DMS 273 (cell line): ENCODE measurements at regions not wholly inside any gene's neighbourhood (a gene's known extent, or its start where the extent isn't known, plus 50 kb on each side); places are given as distances from the start of the nearest gene placed in this dataset.
"Not testable (repeated sequence)": the region's sequence is repeated elsewhere in the genome, so short reads cannot be mapped to it uniquely, and the experiment has no call there.

Experiments used
- DNase-seq: peaks from one replicate; lab custom pipeline; 2025; ENCODE audit not compliant: unreplicated experiment; lab: John Stamatoyannopoulos, UW

- no peak for DNase-seq
Measured at GRCh38 chr4:111228874-111229273, 606.0 kb upstream of the PITX2 start.

DNA sequence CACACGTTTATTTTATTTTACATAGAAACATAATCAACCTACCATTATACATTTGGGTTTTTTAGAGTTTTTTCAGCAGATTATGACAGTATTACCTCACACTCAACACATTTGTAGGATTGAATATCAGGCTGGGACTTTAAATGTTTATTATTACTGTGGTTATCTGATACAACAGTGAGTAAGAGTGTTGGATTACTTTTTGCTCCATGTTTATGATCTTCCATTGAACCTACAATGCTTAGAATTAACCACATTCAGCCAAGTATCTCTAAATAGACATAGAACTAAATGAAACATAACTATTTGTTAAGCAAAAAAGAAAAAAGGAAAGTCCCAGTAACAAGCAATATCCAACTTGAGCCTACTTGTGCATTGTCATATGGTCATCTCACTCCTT, 607.4 kb upstream of the PITX2 start:
- no peak for DNase-seq

DNA sequence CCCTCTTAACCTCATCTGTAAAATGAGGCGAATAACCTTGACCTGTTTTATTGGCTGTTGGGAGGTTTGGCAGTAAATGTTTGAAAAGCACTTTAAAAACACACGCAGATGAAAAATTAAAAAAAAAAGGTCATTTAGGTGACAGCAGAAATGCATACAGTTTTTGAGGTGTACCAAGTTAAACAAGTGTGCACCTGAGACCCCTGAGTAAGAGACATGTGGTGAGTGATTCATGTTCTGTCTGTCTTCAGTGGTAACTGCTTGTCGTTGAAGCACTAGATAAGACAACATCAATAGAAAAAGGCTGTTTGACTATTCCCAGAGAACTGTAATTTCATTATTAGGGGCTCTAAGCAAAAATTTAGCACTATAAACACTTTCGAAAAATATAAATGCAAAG, 608.4 kb upstream of the PITX2 start:
- no peak for DNase-seq

- DNase-seq = no peak
Measured at GRCh38 chr4:111234939-111235338, 612.1 kb upstream of the PITX2 start.

DNA sequence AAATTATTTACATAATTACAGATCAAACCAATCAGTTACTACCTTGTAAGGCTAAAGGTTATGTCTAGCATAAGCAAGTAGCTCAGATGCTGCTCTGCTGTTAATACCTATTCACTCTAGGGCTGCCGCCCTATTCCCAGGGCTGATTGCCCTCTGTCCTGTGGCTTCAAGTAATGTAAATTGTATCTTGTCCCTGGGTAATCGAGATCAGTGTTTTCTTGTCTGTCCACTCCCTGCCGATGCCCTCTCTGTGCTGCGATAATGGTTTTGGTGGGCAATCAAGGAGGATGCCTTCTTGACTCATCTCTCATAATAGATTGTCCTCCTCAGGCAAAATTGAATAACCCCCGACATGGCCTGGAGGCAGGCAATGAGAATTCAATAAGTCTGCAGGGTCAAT, 641.0 kb upstream of the PITX2 start:
- no peak for DNase-seq

GRCh38 chr4:111266937-111267336, 644.1 kb upstream of the PITX2 start:
- no peak for DNase-seq

GRCh38 chr4:111267786-111268185, 644.9 kb upstream of the PITX2 start:
- no peak for DNase-seq

DNA sequence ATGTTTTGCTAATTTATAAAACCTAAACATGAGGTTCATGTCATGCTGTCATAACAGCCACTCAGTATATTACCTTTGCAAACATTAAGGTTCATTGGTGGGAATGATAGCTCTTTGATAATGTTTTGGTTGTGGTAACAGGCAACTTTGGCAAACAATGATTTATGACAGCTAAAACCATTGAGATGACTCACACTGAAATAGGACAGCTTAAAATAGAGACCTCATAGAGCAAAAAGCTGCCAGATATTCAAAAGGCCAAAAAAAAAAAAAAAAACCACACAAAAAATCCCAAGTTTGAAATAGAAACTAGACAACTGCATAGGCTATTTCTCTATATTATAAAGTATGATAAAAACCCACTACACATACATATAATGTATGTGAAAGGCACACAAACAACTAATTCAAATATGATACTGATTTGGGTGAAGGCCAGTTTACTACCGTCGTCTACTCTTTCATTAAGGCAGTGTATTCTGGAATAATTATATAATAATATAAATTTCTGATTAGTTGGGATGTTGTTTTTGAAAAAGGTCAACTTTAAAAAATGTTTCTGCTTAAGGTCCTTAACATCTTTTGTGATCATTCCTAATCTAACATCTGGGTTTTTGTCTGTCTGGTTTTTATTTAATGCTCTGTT, 646.0 kb upstream of the PITX2 start:
- DNase-seq = no peak

DNA sequence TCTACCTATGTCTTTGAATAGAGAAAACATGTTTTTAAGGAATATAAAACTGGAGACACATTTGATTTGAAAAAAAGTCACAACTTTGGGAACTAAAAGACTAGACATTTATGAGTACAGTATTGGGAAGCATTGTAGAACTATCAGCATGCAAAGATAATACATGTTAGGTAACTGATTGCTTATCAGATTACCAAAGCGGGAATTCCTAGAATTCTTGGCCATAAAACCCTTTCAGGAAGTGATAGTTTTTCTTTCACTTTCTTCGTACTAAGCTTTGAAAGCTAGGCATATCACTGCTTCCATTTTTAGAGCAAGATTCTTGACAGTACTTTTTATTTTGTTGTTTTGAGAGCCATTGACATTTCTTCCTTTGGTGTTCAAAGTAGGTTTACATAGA, 646.6 kb upstream of the PITX2 start:
- DNase-seq = no peak

DNA sequence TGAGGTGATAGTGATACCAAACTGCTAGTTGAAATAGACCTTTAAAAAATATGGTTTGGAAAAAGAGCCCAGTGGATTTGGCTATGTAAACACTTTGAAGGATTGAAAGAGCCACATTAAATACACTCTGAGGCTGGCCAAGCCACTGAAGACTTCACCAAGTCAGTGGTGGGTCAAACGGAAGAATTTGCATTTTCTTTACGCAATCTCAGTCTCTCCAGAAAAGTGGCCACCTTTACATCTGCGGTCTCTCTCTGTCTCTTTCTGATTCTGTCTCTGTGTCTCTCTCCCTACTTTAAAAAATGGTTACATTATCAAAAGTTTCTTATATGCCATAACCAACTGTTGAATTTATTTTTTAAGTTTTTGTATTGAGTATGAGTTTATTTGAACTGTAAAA, 651.2 kb upstream of the PITX2 start:
- no peak for DNase-seq

- no peak for DNase-seq
Measured at GRCh38 chr4:111274486-111274885, 651.6 kb upstream of the PITX2 start.

DNA sequence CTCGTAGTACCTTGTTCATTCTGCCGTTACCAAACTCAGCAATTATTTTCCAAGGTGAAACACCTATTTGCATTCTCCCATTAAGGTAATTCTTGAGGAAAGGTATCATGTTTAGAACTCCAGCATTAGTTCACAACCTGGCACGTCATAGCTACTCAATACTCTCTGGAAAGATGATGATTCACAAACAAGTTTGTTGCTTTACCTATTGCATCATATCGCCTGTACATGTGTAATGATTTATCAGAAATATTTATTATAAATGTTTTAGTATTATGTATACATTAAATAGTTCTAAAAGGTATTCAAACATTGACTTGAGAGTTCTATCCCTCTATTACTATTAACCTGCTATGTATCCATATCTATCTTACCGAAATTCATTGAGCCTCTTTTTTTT, 658.3 kb upstream of the PITX2 start:
- no peak for DNase-seq

GRCh38 chr4:111282035-111282434, 659.2 kb upstream of the PITX2 start:
- DNase-seq = no peak

GRCh38 chr4:111283066-111283677, 660.3 kb upstream of the PITX2 start:
- peak; percentile 61 for DNase-seq

DNA sequence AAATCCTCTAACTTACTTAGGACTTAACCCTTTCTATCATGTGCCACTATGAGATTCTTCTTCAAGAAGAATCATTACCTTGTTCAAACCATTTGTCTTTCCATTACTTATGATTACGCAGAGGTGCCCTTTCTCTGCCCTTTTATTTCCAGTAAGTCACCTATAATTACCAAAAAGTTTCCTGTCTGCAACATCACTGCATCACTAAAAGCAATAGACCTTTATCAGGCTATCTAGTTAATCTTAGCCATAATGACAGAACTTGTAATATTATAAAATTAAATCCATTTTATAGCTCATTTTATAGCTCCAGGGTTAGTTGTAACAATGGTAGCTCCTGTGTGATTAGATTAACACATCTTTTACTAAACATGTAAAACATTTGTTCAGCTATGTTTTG, 673.6 kb upstream of the PITX2 start:
- no peak for DNase-seq

- no peak for DNase-seq
Measured at GRCh38 chr4:111303806-111304205, 680.9 kb upstream of the PITX2 start.

DNA sequence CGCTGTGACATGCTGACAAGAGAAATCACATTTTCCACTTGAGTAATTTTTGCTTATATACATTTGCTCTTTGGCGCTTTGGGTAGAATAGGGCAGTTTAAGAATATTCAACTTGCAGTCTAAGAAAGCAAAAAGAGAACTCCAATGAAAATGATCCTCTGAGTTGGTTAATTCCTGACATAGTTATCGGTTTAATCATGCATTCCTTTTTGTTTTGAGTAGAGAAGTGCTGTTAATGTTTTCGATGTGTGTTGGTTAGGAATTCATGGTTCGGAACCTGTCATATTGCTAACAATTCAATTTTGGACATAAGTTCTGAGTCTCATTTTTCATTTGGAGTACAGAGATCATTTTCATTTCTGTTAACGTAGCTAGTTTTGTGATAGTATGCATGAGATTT, 700.6 kb upstream of the PITX2 start:
- no peak for DNase-seq

DNA sequence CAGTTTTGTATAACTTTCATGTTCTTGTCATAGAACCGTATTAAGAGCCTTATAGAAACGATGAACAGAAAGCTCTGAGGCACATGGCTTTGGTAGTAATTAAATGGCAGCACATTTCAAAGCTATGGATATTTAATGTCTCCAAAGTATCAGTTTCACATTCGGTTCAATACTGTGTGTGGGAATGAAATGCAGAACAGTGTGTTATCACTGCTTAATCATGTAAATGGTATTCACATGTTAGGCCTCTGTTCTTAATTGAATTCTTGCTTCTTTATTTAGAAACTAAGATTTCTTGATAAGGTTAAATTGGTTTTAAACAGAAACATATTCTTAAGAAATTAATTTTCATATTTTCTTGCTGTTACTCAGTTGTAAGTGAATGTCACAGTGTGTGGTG, 701.0 kb upstream of the PITX2 start:
- no peak for DNase-seq

- DNase-seq = no peak
Measured at GRCh38 chr4:111326450-111326849, 703.6 kb upstream of the PITX2 start.

DNA sequence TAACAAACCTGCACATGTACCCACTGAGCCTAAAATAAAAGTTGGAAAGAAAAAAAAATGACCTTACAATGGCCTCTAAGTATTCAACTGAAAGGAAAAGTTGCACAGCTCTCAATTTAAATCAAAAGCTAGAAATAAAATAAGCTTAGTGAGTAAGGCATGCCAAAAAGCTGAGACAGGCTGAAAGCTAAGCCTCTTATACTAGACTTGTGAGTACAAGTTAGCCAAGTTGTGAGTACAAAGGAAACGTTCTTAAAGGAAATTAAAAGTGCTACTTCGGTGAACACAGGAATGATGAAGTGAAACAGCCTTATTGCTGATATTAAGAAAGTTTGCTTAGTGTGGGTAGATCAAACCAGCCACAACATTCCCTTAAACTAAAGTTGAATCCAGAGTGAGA, 707.9 kb upstream of the PITX2 start:
- DNase-seq = no peak

DNA sequence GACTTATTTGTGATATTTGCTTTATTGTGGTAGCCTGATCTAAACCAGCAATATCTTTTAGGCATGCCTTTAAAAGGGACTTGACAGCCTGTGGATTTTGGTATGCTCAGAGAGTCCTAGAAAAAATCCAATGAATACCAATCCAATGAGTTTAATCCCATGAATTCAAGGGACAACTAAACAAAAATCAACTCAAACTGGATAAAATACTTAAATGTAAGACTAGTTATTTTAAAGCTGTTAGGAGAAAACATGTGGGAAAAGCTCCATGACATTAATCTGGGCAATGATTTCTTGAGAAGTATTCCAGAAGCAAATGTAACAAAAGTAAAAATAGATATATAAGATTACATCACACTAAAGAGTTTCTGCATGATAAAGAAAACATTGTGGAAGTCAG, 711.5 kb upstream of the PITX2 start:
- DNase-seq = no peak

DNA sequence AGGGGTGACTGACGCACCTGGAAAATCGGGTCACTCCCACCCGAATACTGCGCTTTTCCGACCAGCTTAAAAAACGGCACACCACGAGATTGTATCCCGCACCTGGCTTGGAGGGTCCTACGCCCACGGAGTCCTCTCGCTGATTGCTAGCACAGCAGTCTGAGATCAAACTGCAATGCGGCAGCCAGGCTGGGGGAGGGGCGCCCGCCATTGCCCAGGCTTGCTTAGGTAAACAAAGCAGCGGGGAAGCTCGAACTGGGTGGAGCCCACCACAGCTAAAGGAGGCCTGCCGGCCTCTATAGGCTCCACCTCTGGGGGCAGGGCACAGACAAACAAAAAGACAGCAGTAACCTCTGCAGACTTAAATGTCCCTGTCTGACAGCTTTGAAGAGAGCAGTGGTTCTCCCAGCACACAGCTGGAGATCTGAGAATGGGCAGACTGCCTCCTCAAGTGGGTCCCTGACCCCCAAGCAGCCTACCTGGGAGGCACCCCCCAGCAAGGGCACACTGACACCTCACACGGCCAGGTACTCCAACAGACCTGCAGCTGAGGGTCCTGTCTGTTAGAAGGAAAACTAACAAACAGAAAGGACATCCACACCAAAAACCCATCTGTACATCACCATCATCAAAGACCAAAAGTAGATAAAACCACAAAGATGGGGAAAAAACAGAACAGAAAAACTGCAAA, 714.5 kb upstream of the PITX2 start:
- DNase-seq = not testable (repeated sequence)

DNA sequence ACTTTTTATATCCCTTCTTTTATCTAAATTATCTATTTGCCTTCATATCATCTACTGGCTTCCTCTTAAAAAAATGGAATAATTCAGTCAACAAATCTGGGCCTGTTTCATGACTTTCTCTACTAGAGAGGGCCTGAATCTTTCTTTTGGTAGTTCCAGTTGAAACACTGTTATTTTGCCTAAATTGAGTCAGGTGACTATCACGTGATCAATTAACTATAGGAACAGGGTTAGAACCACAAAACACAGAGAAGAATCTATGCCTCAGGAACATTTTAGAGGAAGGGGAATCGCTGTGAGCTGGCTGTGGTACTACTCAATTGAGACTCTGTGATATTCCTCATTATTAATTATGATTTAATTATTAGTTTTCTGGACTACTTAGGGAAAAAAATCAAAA, 736.7 kb upstream of the PITX2 start:
- DNase-seq = no peak
